NCI-H82 treated with DMSO at 0.1 percent for 48 hours (cell line): ENCODE measurements at regions not wholly inside any gene's neighbourhood (a gene's known extent, or its start where the extent isn't known, plus 50 kb on each side); places are given as distances from the start of the nearest gene placed in this dataset.
A peak's percentile ranks its signal among the peaks of the same experiment; 100 is the strongest.
"Not testable (repeated sequence)": the region's sequence is repeated elsewhere in the genome, so short reads cannot be mapped to it uniquely, and the experiment has no call there.

Source experiments
- DNase-seq: peaks from one replicate; lab custom pipeline; 2025; ENCODE audit not compliant: unreplicated experiment; lab: John Stamatoyannopoulos, UW

DNA sequence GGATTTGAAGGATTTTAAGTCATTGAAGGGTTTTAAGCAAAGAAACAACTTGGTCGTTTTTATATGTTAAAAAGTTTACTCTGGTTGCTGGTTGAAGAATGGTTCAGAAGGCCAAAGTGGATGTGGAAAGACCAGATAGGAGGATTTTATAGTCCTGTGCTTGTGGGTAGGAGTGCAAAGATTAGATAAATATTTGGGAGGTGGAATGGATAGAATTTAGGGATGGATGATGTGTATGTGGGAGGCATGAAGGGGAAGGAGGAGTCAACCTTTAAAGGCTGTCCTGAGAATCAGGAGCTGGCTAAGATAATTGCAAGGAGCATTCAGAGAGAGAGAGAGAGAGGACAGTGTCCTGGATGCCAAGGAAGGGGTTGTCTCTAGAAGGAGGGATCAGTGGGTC, 190.1 kb upstream of the SPRED2 start:
- DNase-seq: no peak

DNA sequence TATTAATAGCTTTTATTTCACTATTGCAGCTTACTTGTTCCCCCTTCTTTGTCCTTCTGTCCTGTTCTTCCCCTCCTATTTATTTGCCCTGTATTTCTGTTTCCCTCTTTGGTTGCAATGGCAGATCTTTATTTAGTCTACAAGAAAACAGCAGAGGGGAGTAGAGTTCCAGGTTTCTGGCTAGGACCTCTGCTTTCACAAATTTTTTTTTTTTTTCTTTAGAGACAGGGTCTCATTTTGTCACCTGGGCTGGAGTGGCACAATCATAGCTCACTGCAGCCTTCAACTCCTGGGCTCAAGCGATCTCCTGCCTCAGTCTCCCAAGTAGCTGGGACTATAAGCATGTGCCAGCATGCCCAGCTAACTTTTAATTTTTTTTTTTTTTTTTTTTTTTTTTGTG, 188.1 kb upstream of the SPRED2 start:
- no peak for DNase-seq

DNA sequence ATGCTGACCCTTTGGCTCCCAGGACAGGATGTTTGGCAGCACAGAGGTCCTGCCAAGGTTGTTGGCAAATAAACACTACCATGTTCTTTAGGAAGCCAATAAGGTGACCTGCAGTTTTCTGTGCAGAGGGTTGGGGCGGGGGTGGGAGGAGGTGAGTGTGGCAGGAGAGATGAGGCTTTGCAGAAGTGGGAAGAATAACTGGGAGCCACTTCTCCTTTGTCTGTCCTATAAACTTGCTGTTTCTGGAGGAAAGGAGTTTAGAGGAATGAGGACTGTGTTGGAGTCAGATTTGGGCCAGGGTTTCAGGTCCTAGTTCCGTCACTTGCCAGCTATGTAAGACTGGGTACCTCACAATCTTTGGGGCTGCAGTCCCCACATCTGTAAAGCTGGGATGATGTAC, 187.6 kb upstream of the SPRED2 start:
- DNase-seq: no peak

DNA sequence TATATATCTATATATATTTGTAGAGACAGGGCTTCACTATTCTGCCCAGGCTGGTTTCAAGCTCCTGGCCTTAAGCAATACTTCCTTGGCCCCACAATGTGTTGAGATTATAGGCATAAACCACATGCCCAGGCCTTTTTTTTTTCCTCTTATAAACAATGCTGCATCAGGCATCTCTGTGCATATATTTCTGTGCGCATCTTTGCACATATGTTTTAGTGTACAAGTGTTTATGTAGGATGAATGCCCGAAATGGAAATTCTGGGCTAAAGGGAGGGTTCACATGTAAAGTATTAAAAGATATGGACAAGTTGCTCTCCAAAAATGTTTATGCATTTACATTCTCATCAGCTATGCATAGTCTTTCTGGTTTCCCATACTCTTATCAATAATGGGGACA, 183.2 kb upstream of the SPRED2 start:
- DNase-seq: no peak

DNA sequence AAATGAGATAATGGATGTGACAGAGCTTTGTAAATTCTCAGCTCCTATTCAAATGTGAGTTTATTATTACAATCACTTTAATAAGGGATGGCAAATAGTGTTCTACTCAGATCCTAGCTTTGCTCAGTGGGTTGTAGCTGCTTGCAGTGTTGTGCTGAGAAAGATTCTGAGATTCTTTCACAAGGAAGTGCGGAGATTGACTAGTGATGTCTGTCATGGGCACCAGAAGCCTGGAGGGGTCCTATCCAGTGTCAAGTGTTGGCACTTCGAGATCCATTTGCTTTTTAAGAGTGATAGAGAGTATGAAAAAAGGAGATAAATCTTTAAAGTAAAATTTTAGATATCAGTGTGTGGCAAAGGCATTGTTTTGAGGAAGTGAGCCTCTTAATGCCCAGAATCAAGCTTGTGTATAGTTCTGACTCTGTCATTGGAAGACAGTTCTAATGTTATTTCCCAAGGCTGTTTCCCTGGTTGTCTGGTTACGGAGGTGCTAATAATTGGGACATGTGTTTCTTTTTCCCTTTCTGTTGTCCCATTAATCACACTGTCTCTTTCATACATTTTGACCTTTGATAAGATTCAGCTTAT, 181.7 kb upstream of the SPRED2 start:
- no peak for DNase-seq

DNA sequence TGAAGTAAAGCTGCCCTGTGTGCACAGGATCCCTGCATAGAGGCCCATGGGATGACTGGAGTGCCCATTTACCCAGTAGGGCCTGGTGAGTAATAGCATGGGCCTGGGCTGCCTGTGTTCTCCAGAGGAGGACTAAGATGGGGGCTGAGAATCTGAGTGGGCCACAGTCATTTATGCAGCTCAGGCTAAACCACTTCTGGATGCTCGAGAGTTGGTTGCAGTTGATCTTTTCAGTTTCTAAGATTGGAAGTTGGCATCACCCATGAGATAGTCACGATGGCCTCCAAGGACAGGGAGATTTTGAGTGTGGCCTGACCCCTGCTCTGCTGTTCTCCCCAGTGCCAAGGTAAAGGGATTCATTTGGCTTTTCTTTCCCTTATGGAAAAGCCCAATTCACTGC, 179.1 kb upstream of the SPRED2 start:
- DNase-seq: no peak

DNA sequence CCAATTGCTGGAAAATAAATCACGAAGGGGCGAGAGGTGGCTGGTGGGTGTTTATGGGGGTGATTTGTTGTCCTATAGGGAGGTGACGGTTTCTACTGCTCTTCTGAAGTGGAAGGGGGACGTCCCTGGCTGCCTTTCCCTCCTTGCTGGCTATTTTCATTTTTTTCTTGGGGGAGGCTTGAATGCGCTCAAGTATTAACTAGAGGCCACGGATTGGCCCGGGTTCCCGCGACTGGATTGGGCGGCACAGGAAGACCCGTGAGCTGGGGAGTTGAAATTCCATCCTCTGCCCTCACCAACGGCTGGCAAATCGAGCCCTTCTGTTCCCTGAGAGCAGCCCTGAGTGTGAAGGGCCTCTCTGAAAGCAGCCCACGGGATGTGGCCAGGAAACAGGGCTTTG, 176.5 kb upstream of the SPRED2 start:
- no peak for DNase-seq

DNA sequence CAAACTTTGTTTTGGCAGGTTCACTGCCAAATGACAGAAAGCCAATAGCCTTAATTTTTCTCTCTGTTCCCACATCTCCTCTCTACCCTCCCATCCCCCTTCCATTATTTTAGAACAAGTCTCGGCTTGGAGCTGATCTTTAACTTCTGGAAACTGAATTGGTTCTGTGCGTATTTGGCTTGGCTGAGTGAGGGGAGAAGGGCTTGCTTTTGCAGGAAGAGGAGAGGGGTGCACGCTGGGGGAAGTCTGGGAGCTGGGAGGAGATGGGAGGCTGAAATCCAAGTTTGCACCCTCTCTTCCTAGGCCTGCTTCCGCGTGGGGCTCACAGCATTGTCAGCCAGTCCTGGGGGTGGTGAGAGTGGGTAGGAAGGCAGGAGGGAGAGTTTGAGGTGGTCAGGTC, 176.1 kb upstream of the SPRED2 start:
- DNase-seq: no peak

DNA sequence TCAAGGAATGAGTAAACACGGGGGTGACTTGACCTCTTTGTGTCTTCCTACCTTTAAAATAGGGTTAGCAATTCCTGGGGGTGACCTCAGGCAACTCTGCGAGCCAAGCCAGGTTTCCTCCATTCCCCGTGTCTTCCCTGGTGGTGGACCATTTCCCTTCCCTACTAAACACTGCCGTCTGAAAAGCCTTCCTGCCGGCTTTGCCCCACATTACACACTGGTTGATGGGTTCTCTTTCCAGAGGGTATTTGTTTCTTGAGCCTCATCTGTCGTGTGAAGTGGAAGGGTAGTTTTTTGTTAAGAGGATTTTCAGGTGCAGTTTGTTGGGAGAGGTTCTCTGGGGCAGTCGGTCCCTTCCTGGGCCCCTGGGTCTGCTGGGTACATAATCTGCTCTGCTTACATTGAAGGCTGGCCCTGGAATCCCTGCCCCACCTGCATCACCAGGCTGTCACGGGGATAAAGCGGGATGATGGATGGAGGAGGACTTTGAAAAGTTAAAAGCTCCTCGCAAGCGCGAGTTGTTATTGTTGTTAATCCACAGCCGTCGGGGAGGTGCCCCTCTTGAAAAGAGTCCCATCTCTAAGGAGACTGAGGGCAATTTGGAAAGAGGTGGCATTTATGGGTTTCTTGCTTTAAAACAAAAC, 175.4 kb upstream of the SPRED2 start:
- peak; percentile 80 for DNase-seq

DNA sequence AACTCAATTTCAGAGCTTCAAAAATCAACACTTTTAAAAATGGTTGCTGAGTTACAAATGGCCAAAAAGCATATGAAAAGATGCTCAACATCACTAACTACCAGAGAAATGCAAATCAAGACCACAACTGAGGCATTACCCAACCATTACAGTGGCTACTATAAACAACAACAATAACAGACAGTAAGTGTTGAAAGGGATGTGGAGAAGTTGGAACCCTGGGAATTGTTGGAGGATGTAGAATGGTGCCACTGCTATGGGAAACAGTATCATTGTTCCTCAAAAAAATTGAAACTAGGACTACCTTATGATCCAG, 173.3 kb upstream of the SPRED2 start:
- no peak for DNase-seq

DNA sequence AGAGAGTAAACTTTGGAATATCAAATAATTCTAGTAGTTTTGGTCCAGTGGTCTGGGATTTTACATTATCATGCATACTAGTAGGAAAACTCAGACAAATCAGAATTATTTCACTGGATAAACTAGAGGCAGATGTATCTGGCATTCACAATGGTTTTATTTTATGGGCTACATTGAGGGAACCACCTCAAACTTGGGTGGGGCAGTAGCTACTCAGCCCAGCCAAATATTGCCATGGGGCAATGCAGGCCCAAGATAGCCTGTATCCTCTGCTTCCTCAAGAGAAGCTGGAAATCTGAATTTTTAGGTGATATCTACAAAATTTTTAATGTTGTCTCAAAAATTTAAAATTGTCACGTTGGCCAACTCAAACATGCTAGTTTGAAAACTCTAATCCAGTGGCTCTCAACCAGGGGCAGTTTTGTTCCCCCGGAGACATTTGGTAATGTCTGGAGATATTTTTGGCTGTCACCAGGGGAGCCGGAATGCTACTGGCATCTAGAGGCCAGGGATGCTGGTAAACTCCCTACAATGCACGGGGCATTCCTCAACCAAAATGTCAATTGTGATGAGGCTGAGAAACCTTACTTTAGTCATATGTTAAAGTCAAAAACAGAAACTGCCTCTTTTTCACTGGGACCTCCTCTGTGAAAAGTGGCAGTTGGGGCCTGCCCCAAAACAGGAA, 172.8 kb upstream of the SPRED2 start:
- DNase-seq: no peak

DNA sequence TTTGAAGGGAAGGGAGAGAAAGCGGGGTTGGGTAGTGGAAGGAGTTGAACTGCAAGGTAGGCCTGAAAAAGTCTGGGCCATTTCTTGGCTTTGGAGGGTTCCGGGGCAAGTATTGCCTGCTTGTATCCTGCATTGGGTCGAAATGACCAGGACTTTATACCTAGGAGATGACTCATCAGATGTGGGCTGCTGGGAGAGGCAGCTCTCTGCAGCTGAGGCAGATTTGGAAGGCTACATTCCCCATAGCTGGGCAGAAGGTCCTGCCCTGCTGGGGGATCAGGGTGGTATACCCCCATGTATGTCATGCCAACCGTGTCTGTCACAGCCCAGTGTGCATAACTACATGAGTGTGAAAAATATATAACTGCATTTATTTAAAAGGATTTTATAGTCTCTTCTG, 171.8 kb upstream of the SPRED2 start:
- no peak for DNase-seq

DNA sequence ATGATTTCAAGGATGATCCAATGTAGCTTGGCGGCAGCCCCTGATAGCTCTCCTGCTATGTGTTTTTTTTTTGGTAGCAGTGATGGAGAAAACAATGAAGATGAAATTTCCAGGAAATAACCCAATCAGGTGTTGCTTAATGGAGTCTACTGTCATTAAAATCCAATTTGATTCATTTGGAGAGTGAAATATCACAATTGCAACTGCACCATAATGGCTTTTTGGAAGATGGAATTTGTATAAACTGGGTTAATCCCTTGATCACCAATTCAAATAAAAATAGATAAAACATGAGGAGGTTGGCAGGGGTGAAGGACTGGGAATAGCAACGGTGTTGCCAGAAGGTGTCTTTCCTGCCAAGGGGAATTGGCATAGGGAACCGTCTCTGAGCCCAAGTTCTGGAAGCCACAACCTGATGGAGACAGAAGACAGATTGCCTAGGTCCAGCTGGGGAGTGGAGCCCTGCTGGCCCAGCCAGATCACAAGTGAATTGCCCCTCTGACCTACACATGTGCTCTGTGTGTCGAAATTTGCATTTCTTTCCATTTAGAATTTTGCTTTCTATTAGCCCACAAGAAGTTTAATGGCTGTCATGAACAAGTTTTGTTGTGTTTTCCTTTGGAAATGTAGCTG, 170.3 kb upstream of the SPRED2 start:
- no peak for DNase-seq

DNA sequence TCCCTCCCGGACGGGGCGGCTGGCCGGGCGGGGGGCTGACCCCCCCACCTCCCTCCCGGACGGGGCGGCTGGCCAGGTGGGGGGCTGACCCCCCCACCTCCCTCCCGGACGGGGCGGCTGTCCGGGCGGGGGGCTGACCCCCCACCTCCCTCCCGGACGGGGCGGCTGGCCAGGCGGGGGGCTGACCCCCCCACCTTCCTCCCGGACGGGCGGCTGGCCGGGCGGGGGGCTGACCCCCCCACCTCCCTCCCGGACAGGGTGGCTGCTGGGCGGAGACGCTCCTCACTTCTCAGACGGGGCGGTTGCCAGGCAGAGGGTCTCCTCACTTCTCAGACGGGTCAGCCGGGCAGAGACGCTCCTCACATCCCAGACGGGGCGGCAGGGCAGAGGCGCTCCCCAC, 168.5 kb upstream of the SPRED2 start:
- DNase-seq: not testable (repeated sequence)

DNA sequence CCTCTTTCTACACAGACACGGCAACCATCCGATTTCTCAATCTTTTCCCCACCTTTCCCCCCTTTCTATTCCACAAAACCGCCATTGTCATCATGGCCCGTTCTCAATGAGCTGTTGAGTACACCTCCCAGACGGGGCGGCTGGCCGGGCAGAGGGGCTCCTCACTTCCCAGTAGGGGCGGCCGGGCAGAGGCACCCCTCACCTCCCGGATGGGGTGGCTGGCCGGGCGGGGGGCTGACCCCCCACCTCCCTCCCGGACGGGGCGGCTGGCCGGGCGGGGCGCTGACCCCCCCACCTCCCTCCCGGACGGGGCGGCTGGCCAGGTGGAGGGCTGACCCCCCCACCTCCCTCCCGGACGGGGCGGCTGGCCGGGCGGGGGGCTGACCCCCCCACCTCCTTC, 168.0 kb upstream of the SPRED2 start:
- DNase-seq: not testable (repeated sequence)

DNA sequence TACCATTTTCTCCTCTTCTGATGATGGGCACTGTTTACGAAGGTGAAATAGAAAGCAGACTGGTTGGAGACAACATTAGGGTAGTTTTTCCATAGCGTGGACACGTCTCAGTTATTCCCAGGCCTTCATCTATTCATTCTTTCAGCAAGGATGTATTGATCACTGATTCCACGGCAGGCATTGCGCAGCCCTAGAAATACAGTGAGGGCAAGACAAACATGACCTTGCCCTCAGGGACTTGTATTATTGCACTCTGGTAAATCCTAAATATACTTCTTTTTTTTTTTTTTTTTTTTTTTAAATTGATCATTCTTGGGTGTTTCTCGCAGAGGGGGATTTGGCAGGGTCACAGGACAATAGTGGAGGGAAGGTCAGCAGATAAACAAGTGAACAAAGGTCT, 167.3 kb upstream of the SPRED2 start:
- no peak for DNase-seq

DNA sequence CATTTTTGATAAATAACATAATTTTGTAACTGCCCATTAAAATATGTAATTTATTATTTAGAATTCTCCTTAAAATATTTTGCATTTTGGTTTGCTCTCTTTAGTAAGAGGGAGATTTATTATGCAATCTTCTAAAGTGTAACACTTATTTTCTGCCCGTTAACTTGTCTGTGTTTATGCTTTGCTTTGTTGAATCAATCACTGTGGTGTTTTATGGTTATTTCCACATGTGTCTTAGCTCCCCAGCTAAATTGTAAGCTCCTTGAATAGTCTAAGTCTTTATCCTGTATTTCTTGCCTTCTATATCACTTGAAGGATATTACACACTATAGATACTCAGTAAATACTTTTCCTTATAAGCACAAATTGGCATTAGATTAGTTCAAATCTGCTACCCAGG, 166.6 kb upstream of the SPRED2 start:
- no peak for DNase-seq

DNA sequence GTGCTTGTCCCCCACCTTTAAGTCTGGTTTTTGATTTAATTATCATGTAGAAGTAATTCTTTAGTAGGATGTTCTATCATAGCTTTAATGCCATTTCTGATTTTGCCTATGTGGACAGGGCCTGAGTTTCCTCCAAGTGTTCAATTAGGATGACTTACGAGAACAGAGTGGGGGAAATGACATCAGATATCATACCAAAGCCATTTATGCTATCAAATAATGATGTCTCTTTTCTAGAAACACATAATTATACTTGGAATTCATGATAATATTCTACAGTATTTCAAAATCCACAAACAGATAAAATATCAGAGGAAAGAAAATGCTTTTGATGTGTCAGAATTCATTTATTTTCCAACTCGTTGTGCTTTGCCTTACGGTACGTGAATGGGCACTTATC, 165.9 kb upstream of the SPRED2 start:
- no peak for DNase-seq

DNA sequence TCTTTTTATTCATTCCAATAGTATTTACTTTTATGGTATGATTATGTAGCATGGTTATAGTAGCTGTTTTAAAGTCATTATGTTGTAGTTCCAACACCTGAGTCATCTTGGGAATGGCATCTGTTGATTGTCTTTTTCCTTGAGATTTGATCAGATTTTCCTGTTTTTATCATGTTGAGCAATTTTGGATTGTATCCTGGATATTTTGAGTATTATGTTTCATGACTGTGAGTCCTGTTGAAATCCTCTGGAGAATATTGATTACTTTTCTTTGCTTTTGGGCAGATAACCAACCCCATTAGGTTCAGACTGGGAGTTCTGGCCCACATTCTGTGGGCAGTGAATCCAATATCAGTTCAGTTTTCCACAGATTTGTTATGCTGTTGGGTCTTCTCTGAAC, 163.2 kb upstream of the SPRED2 start:
- DNase-seq: no peak

DNA sequence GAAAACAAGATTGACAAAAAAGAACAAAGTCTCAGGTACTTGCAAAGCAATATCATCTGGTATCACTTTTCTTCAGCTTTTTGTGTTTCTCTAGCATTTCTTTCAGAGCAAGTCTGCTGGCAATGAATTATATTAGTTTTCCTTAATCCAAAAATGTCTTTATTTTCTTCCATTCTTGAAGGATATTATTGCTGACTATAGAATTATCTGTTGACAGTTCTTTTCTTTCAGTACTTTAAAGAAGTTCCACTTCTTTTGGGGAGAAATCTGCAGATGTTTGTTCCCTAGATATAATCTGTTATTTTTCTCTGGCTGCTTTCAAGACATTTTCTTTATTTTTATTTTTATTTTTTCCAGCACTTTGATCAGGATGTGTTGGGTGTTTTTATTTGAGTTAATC, 161.8 kb upstream of the SPRED2 start:
- DNase-seq: no peak

DNA sequence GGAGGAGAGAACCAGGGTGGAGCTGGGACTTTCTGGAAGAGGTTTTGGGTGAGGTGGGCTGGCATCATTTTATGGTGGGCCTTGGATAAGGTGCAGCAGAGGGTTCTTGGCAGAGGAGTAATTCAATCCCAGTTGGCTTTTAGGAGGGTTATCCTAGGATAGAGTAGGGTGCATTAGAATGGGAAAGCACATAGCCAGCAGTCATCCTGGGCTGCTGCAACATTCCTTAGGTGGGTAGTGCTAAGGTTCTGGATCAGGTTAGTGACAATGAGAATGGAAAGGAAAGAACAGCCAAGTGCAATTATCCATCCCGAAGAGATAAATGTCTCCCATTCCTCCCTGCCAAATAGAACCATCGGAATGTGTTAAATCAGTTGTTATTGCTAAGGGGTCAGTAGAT, 157.3 kb upstream of the SPRED2 start:
- no peak for DNase-seq

DNA sequence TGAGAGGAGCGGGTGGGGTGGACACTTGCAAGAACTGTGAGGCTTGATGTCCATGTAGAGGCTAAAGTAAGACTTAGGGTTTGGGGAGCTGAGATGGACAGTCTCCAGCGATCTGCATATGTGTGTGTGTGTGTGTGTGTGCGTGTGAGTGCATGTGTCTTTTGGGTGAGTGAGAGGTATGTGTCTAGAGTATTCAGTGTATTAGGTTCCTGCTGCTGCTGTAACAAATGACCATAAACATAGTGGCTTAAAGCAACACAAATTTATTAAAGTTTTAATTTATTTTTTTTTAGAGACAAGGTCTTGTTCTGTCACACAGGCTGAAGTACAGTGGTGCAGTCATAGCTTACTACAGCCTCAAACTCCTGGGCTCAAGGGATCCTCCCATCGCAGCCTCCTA, 155.4 kb upstream of the SPRED2 start:
- no peak for DNase-seq

DNA sequence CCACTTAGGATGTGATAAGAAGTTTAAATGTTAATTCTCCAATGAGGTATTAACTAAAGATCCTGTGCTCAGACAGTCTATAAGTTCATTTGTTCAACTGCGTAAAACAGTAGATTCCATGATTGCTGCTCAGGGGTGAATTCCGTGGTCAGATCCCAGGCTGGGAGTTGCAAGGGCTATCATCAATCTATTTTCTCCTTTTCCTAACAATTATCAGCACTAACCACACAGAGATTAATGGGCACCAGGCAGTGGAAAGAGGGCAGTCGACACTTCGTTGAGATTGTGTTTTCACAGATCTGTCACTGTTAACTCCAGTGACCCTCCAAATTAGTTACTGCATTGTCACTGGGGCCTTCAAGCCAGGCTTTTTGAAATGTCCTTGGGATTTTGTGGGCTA, 154.1 kb upstream of the SPRED2 start:
- no peak for DNase-seq
